ENCODE measurements at regions not wholly inside any gene's neighbourhood (a gene's known extent, or its start where the extent isn't known, plus 50 kb on each side); places are given as distances from the start of the nearest gene placed in this dataset.

- TF ChIP-seq SNAI2 (CRISPR knock-in tag; IDR thresholded peaks at IDR 0.05) = no peak
- TF ChIP-seq ZNF70 (CRISPR knock-in tag; IDR thresholded peaks at IDR 0.05) = no peak
- TF ChIP-seq, protein P1, sequence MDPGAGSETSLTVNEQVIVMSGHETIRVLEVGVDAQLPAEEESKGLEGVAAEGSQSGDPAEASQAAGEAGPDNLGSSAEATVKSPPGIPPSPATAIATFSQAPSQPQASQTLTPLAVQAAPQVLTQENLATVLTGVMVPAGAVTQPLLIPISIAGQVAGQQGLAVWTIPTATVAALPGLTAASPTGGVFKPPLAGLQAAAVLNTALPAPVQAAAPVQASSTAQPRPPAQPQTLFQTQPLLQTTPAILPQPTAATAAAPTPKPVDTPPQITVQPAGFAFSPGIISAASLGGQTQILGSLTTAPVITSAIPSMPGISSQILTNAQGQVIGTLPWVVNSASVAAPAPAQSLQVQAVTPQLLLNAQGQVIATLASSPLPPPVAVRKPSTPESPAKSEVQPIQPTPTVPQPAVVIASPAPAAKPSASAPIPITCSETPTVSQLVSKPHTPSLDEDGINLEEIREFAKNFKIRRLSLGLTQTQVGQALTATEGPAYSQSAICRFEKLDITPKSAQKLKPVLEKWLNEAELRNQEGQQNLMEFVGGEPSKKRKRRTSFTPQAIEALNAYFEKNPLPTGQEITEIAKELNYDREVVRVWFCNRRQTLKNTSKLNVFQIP (CRISPR knock-in tag; IDR thresholded peaks at IDR 0.05; ENCODE audit: borderline replicate concordance, low read depth) = no peak
- no peak for TF ChIP-seq TCF4 (CRISPR knock-in tag; IDR thresholded peaks at IDR 0.05; ENCODE audit: borderline replicate concordance)
- TF ChIP-seq GLIS3 (CRISPR knock-in tag; IDR thresholded peaks at IDR 0.05) = no peak
- no peak for TF ChIP-seq TOX (CRISPR knock-in tag; IDR thresholded peaks at IDR 0.05; ENCODE audit: borderline replicate concordance)
- no peak for TF ChIP-seq ZNF565 (CRISPR knock-in tag; conservative IDR thresholded peaks at IDR 0.05; ENCODE audit: low read depth)
- TF ChIP-seq, protein P2, sequence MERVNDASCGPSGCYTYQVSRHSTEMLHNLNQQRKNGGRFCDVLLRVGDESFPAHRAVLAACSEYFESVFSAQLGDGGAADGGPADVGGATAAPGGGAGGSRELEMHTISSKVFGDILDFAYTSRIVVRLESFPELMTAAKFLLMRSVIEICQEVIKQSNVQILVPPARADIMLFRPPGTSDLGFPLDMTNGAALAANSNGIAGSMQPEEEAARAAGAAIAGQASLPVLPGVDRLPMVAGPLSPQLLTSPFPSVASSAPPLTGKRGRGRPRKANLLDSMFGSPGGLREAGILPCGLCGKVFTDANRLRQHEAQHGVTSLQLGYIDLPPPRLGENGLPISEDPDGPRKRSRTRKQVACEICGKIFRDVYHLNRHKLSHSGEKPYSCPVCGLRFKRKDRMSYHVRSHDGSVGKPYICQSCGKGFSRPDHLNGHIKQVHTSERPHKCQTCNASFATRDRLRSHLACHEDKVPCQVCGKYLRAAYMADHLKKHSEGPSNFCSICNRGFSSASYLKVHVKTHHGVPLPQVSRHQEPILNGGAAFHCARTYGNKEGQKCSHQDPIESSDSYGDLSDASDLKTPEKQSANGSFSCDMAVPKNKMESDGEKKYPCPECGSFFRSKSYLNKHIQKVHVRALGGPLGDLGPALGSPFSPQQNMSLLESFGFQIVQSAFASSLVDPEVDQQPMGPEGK (CRISPR knock-in tag; IDR thresholded peaks at IDR 0.05; ENCODE audit: borderline replicate concordance) = no peak
- TF ChIP-seq BACH2 (CRISPR knock-in tag; IDR thresholded peaks at IDR 0.05; ENCODE audit: borderline replicate concordance) = no peak
- no peak for TF ChIP-seq ZC3H10 (CRISPR knock-in tag; IDR thresholded peaks at IDR 0.05)
- TF ChIP-seq ZFP3 (CRISPR knock-in tag; IDR thresholded peaks at IDR 0.05) = no peak
These were observed 548.5 kb upstream of the SYT4 start for GRCh38 chr18:43825768-43826167.

Data from SK-N-SH treated with all-trans-retinoic acid at 6 μM for 48 hours (cell line).